GM12875 (cell line): ENCODE measurements at regions not wholly inside any gene's neighbourhood (a gene's known extent, or its start where the extent isn't known, plus 50 kb on each side); places are given as distances from the start of the nearest gene placed in this dataset.

Source experiments
- H3K4me3 ChIP-seq: one replicate; pipeline ENCODE4 v1.5.1; 2011; ENCODE audit warnings: low read depth, low read length, control low read depth
- TF ChIP-seq, protein P1 (sequence below): IDR thresholded peaks from 2 replicates; pipeline ENCODE4 v1.5.1; 2011; ENCODE audit warnings: low read depth, mild to moderate bottlenecking, control low read depth, inconsistent platforms, low read length, moderate library complexity, borderline replicate concordance; ENCODE audit not compliant: insufficient read depth

DNA sequence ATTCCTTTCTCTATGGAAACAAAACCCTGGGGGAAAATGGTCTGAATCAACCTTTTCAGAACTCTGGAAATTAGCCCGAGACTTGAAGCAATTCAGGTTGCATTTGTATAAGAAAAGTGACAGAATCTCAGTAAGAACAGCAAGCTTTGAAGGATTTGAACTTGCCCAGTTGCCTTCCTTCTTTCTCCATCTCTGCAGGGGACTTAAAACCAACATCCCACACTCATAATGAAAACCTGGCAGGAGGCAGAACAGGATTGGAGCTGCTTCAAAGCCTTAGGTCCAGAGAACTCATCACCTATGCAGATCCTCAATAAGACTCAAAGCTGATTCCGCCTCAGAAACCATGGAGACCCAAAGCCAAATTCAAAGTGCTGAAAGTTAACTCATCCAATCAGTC is 790.5 kb upstream of the ID2 start:
- TF ChIP-seq, protein P1, sequence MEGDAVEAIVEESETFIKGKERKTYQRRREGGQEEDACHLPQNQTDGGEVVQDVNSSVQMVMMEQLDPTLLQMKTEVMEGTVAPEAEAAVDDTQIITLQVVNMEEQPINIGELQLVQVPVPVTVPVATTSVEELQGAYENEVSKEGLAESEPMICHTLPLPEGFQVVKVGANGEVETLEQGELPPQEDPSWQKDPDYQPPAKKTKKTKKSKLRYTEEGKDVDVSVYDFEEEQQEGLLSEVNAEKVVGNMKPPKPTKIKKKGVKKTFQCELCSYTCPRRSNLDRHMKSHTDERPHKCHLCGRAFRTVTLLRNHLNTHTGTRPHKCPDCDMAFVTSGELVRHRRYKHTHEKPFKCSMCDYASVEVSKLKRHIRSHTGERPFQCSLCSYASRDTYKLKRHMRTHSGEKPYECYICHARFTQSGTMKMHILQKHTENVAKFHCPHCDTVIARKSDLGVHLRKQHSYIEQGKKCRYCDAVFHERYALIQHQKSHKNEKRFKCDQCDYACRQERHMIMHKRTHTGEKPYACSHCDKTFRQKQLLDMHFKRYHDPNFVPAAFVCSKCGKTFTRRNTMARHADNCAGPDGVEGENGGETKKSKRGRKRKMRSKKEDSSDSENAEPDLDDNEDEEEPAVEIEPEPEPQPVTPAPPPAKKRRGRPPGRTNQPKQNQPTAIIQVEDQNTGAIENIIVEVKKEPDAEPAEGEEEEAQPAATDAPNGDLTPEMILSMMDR = no peak

DNA sequence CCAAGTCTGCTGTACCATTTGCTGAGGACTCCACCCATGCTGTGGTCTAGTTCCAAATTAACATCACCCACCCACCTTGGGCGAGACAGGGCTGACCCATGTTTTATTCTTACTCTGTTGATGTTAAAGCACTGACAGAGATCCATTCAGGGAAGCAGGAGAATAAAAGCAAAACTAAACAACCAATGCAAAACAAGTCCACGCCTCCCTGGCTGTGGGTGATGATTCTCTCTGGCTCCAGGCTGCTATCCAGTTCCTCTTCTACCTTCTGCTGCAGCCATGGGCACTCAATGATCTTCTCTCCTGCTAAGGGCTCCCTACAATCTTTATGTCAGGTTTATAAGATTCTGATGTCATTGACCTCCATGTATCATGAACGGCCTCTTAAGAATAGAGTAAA is 786.6 kb upstream of the ID2 start:
- H3K4me3 ChIP-seq = no peak overlapping the region
- TF ChIP-seq, protein P1 = no peak

More for the DNA sequence above, 790.5 kb upstream of the ID2 start:
- no peak overlapping the region for H3K4me3 ChIP-seq

DNA sequence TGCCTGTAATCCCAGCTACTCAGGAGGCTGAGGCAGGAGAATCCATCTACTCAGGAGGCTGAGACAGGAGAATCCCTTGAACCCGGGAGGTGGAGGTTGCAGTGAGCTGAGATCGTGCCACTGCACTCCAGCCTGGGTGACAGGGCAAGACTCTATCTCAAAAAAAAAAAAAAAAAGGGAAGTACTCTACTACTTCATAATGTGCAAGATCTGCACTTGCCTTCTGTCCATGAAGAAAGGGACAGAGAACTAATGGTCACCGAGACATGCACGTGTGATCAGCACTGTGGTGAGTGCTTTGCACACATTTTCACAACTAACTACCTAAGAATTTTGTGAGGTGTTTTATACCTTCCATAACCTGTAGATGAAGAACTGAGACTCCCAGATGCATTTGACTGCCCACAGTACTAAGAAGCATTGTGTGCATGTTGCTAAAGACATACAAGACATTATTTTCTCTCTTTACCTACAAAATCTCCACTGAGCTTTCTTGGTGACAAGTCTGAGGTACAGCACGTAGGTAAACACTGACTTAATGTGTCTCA is 784.8 kb upstream of the ID2 start:
- no peak overlapping the region for H3K4me3 ChIP-seq
- TF ChIP-seq, protein P1 = no peak

DNA sequence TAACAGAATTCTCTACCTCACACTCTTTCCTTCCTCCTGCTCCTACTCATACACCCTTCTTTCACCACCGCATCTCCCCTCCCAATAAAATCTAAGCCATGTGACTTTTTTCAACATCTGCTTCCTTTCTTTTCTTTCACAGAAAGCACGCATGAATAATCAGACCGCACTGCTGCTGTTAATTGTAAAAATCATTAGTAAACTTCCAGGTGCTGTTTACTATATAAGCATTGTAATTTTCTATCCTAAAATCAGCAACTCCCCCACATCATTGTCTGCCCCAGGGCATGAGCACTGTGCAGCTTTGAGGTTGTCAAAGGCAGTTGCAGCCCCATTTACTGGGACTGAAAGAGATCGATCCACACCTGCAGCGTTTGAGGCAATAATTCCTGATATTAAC is 782.6 kb upstream of the ID2 start:
- TF ChIP-seq, protein P1 = no peak
- H3K4me3 ChIP-seq = no peak overlapping the region

DNA sequence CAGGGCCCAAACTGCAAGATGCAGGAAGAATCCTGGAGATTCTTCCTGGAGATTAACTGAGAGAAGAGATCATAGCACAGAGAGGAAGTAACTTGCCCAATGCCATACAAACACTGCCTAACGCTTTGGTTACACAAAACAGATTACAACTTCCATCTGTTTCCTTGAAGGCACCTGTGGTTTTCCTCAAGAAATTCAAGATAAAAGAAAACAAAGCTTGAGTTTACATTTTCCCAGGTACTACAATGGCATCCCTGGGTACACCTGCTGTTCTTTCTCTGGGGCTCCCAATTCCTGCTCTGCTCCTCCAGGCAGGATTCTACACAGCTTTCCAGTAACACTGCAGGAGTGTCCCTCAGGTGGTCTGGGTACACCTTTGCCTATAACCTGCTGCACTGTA is 781.9 kb upstream of the ID2 start:
- TF ChIP-seq, protein P1 = no peak
- no peak overlapping the region for H3K4me3 ChIP-seq

DNA sequence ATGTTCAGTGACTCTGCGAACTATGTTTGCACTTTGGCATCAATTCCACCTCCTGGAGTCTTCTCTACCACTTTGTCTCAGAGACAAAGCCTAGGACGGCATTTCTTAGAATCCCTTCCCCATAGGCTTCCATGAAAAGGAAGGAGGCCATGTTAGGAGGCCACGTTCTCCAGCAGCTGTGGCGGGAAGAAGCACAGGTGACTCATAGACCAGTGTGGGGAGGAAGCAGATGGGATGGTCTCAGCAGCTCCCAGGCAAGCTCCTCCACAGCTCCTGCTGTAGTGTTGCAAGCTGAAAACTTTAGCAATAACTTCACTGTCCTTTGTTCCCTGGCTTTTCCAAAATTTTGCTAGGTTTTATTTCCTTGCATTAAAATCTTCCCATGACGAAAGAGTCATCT is 781.3 kb upstream of the ID2 start:
- no peak overlapping the region for H3K4me3 ChIP-seq
- TF ChIP-seq, protein P1 = no peak

DNA sequence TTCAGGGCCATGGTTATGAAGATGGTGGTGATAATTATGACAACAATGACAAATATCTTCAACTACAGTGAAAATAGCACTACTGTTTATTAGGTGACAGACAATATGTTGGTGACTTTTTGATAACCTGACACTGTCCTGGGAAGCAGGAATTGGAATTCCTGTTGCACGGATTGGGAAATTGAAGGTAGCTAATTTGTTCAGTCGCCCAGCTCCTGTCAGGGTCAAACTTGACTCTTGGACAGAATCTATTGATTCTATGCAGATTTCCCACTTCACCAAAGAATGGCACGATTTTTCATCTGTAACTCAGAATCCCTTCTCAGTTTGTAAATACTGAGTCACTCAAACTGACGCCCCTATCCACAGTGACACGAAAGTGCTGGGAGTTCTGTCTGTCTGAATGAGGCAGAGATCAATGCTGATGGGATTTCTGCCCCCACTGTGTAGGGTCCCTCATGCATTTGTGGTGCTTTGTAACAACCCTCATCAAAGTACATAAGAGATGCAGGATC is 779.5 kb upstream of the ID2 start:
- no peak overlapping the region for H3K4me3 ChIP-seq
- TF ChIP-seq, protein P1 = no peak
